ENCODE measurements at regions not wholly inside any gene's neighbourhood (a gene's known extent, or its start where the extent isn't known, plus 50 kb on each side); places are given as distances from the start of the nearest gene placed in this dataset.

DNA sequence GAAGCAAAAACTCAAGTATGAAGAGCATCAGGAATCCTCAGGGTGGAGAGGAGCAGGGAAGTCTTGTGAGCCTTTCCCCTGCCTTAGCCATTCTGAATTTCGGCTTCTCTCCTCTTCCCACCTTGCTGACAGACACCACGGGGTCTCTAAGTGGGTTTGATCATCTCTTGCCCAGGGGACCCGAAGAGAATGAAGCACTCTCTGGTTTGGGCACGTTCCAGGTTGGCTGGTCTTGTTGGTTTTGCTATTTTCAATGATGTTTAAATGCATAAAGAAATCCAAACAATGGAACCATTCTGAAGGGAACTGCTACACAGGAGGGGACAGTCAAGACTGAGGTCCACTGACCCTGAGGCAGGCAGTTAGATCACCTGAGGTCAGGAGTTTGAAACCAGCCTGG lies 131.7 kb downstream of the PXDC1 start:
- Histone ChIP-seq H3K9me3 (no peaks in the 10 kb centered on the region), H2AFZ (ENCODE audit: low read depth) (no peak overlapping the region), H3K4me2 (no peak overlapping the region), H3F3A (replicated peaks; ENCODE audit: insufficient read depth) (no peaks in the 10 kb centered on the region), H3K36me3 (replicated peaks in 1 of 2; ENCODE audit: control insufficient read depth in 1 of 2, insufficient read depth in 2 of 2, low read length in 1 of 2) (no peaks in the 10 kb centered on the region), H4K20me1 (ENCODE audit: insufficient read depth) (no peaks in the 10 kb centered on the region), H3K9ac (no peak overlapping the region), H3K9me2 (no peaks in the 10 kb centered on the region), H3K27ac (ENCODE audit: low read depth in 2 of 2, low read length in 1 of 2) (no peak overlapping the region), H3K27me3 (ENCODE audit: insufficient read depth) (peaks cover 83% of the 10 kb centered on the region; the same call in 1 of the 2 replicates), H3K4me1 (ENCODE audit: control insufficient read depth in 1 of 2, insufficient read depth in 2 of 2, low read depth in 1 of 2, low read length in 1 of 2) (no peaks in the 10 kb centered on the region), H3K4me3 (ENCODE audit: low read depth in 2 of 2, low read length in 1 of 2) (no peak overlapping the region), H3K79me2 (ENCODE audit: insufficient read depth) (no peaks in the 10 kb centered on the region)
- no peak for TF ChIP-seq YY1 (IDR thresholded peaks at IDR 0.05; ENCODE audit: low read depth)
- TF ChIP-seq TAF1 (IDR thresholded peaks at IDR 0.05; ENCODE audit: borderline replicate concordance, low read depth, low read length) = no peak
- TF ChIP-seq, protein P1, sequence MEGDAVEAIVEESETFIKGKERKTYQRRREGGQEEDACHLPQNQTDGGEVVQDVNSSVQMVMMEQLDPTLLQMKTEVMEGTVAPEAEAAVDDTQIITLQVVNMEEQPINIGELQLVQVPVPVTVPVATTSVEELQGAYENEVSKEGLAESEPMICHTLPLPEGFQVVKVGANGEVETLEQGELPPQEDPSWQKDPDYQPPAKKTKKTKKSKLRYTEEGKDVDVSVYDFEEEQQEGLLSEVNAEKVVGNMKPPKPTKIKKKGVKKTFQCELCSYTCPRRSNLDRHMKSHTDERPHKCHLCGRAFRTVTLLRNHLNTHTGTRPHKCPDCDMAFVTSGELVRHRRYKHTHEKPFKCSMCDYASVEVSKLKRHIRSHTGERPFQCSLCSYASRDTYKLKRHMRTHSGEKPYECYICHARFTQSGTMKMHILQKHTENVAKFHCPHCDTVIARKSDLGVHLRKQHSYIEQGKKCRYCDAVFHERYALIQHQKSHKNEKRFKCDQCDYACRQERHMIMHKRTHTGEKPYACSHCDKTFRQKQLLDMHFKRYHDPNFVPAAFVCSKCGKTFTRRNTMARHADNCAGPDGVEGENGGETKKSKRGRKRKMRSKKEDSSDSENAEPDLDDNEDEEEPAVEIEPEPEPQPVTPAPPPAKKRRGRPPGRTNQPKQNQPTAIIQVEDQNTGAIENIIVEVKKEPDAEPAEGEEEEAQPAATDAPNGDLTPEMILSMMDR (IDR thresholded peaks at IDR 0.05) = no peak
- TF ChIP-seq, protein P2, sequence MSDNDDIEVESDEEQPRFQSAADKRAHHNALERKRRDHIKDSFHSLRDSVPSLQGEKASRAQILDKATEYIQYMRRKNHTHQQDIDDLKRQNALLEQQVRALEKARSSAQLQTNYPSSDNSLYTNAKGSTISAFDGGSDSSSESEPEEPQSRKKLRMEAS (IDR thresholded peaks at IDR 0.05; ENCODE audit: low read depth) = no peak
- TF ChIP-seq RCOR1 (IDR thresholded peaks at IDR 0.05; ENCODE audit: low read length) = no peak
- ChIA-PET POLR2A (no interaction called here), CTCF (no interaction called here)
- DNase-seq = no peak
- 24% methylated on average over 4 of the region's 4 CpGs for WGBS (ENCODE audit: low lambda C conversion rate)

DNA sequence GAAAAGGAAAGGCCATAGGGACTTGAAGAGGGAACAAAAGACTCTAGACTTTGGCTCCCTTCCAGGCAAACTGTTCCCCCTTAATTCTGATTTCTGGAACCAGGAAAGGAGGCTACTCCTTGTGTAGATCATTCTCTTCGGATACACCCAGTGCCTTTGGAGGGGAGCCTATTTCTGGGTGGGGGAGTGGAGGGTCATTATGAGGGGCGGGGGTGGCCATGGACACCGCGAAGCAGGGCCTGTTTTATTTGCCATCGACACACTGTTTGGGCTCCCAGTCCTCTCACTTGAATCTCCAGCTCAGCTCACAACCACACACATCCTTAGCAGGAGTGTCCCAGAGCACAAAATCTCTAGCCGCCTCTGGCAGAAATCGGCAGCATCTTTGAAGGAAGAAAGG lies 132.3 kb downstream of the PXDC1 start:
- 78% methylated on average over 4 of the region's 7 CpGs for WGBS (ENCODE audit: low lambda C conversion rate)
- H3K27me3 ChIP-seq (ENCODE audit: insufficient read depth) = peaks cover 77% of the 10 kb centered on the region; the same call in 1 of the 2 replicates
- no peak overlapping the region for H2AFZ ChIP-seq (ENCODE audit: low read depth)

More for the DNA sequence above, 132.3 kb downstream of the PXDC1 start:
- no peaks in the 10 kb centered on the region for H3K9me2 ChIP-seq
- no peak for DNase-seq
- no peaks in the 10 kb centered on the region for H3K36me3 ChIP-seq (replicated peaks in 1 of 2; ENCODE audit: control insufficient read depth in 1 of 2, insufficient read depth in 2 of 2, low read length in 1 of 2)
- no peak overlapping the region for H3K9ac ChIP-seq
- H3K27ac ChIP-seq (ENCODE audit: low read depth in 2 of 2, low read length in 1 of 2) = no peak overlapping the region
- no peak overlapping the region for H3K4me2 ChIP-seq
- H3K79me2 ChIP-seq (ENCODE audit: insufficient read depth) = no peaks in the 10 kb centered on the region
- ChIA-PET POLR2A (no interaction called here), CTCF (no interaction called here)
- H4K20me1 ChIP-seq (ENCODE audit: insufficient read depth) = no peaks in the 10 kb centered on the region
- H3K4me1 ChIP-seq (ENCODE audit: control insufficient read depth in 1 of 2, insufficient read depth in 2 of 2, low read depth in 1 of 2, low read length in 1 of 2) = no peaks in the 10 kb centered on the region
- H3K4me3 ChIP-seq (ENCODE audit: low read depth in 2 of 2, low read length in 1 of 2) = no peak overlapping the region
- H3F3A ChIP-seq (replicated peaks; ENCODE audit: insufficient read depth) = no peaks in the 10 kb centered on the region
- H3K9me3 ChIP-seq = no peaks in the 10 kb centered on the region
- no peak for TF ChIP-seq GATA2 (CRISPR knock-in tag; IDR thresholded peaks at IDR 0.05)
- TF ChIP-seq, protein P3, sequence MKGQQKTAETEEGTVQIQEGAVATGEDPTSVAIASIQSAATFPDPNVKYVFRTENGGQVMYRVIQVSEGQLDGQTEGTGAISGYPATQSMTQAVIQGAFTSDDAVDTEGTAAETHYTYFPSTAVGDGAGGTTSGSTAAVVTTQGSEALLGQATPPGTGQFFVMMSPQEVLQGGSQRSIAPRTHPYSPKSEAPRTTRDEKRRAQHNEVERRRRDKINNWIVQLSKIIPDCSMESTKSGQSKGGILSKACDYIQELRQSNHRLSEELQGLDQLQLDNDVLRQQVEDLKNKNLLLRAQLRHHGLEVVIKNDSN (IDR thresholded peaks at IDR 0.05; ENCODE audit: borderline replicate concordance, low read depth) = no peak
- TF ChIP-seq, protein P4, sequence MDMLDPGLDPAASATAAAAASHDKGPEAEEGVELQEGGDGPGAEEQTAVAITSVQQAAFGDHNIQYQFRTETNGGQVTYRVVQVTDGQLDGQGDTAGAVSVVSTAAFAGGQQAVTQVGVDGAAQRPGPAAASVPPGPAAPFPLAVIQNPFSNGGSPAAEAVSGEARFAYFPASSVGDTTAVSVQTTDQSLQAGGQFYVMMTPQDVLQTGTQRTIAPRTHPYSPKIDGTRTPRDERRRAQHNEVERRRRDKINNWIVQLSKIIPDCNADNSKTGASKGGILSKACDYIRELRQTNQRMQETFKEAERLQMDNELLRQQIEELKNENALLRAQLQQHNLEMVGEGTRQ (IDR thresholded peaks at IDR 0.05; ENCODE audit: borderline replicate concordance, low read depth, low read length) = no peak
- no peak for TF ChIP-seq GABPA (IDR thresholded peaks at IDR 0.05; ENCODE audit: low read depth)
- TF ChIP-seq FOXJ3 (CRISPR knock-in tag; IDR thresholded peaks at IDR 0.05) = no peak
- no peak for TF ChIP-seq SIN3A (IDR thresholded peaks at IDR 0.05; ENCODE audit: borderline replicate concordance, low read depth, low read length)
- no peak for TF ChIP-seq NFIC (IDR thresholded peaks at IDR 0.05; ENCODE audit: borderline replicate concordance)
- TF ChIP-seq MXI1 (IDR thresholded peaks at IDR 0.05; ENCODE audit: low read depth, low read length) = no peak
- no peak for TF ChIP-seq RXRA (IDR thresholded peaks at IDR 0.05; ENCODE audit: borderline replicate concordance, low read depth)
- no peak for TF ChIP-seq FOSL2 (IDR thresholded peaks at IDR 0.05; ENCODE audit: borderline replicate concordance, low read depth)

All from SK-N-SH (cell line).